ENCODE measurements at regions not wholly inside any gene's neighbourhood (a gene's known extent, or its start where the extent isn't known, plus 50 kb on each side); places are given as distances from the start of the nearest gene placed in this dataset.
"Not testable (repeated sequence)": the region's sequence is repeated elsewhere in the genome, so short reads cannot be mapped to it uniquely, and the experiment has no call there.

DNA sequence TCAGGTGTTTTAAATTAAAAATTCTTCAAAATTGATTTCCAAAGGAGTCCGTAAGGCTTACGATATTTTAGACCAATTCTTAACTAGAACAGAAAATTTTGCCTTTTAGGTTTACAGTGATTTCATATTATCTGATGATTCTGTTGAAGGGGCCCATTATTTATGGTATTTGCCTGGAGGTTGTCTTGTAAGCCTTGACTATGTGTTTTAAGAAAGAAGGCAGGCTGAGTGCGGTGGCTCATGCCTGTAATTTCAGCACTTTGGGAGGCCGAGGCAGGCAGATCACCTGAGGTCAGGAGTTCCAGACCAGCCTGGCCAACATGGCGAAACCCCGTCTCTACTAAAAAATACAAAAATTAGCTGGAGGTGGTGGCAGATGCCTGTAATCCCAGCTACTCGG, 67.0 kb upstream of the RGL1 start:
- TF ChIP-seq, protein P1, sequence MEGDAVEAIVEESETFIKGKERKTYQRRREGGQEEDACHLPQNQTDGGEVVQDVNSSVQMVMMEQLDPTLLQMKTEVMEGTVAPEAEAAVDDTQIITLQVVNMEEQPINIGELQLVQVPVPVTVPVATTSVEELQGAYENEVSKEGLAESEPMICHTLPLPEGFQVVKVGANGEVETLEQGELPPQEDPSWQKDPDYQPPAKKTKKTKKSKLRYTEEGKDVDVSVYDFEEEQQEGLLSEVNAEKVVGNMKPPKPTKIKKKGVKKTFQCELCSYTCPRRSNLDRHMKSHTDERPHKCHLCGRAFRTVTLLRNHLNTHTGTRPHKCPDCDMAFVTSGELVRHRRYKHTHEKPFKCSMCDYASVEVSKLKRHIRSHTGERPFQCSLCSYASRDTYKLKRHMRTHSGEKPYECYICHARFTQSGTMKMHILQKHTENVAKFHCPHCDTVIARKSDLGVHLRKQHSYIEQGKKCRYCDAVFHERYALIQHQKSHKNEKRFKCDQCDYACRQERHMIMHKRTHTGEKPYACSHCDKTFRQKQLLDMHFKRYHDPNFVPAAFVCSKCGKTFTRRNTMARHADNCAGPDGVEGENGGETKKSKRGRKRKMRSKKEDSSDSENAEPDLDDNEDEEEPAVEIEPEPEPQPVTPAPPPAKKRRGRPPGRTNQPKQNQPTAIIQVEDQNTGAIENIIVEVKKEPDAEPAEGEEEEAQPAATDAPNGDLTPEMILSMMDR (IDR thresholded peaks at IDR 0.05), result not testable (repeated sequence)
- not testable (repeated sequence) for TF ChIP-seq POLR2AphosphoS5, POLR2A (IDR thresholded peaks at IDR 0.05)
